HG03432 (cell line): ENCODE measurements at regions not wholly inside any gene's neighbourhood (a gene's known extent, or its start where the extent isn't known, plus 50 kb on each side); places are given as distances from the start of the nearest gene placed in this dataset.

Experiments used
- ATAC-seq: cut with Tn5 transposase; IDR thresholded peaks from one replicate; pipeline ENCODE4 v1.9.1; 2021; ENCODE audit warnings: mild to moderate bottlenecking, moderate library complexity; ENCODE audit not compliant: unreplicated experiment

GRCh38 chr15:47516558-47516957, 200.7 kb upstream of the SEMA6D start:
- no peak for ATAC-seq

- no peak for ATAC-seq
These were observed 200.3 kb upstream of the SEMA6D start for GRCh38 chr15:47516972-47517371.

- ATAC-seq = no peak
These were observed 199.6 kb upstream of the SEMA6D start for GRCh38 chr15:47517737-47518136.

- ATAC-seq = no peak
These were observed 193.4 kb upstream of the SEMA6D start for GRCh38 chr15:47523681-47524475.

- no peak for ATAC-seq
These were observed 188.1 kb upstream of the SEMA6D start for GRCh38 chr15:47529241-47529640.

- ATAC-seq = no peak
These were observed 182.6 kb upstream of the SEMA6D start for GRCh38 chr15:47534673-47535072.

- ATAC-seq = no peak
These were observed 175.7 kb upstream of the SEMA6D start for GRCh38 chr15:47541562-47541961.

GRCh38 chr15:47542312-47542989, 174.9 kb upstream of the SEMA6D start:
- no peak for ATAC-seq

GRCh38 chr15:47548231-47548630, 169.1 kb upstream of the SEMA6D start:
- no peak for ATAC-seq

- ATAC-seq = no peak
These were observed 168.3 kb upstream of the SEMA6D start for GRCh38 chr15:47548986-47549385.

- no peak for ATAC-seq
These were observed 166.2 kb upstream of the SEMA6D start for GRCh38 chr15:47551079-47551478.

GRCh38 chr15:47551546-47551945, 165.8 kb upstream of the SEMA6D start:
- no peak for ATAC-seq

- ATAC-seq = no peak
These were observed 164.2 kb upstream of the SEMA6D start for GRCh38 chr15:47552978-47553608.

- no peak for ATAC-seq
These were observed 163.4 kb upstream of the SEMA6D start for GRCh38 chr15:47553947-47554346.

- no peak for ATAC-seq
These were observed 156.2 kb upstream of the SEMA6D start for GRCh38 chr15:47561102-47561501.

GRCh38 chr15:47565949-47566348, 151.4 kb upstream of the SEMA6D start:
- no peak for ATAC-seq

GRCh38 chr15:47566610-47567009, 150.7 kb upstream of the SEMA6D start:
- no peak for ATAC-seq

- ATAC-seq = no peak
These were observed 149.3 kb upstream of the SEMA6D start for GRCh38 chr15:47568030-47568429.

GRCh38 chr15:47570044-47570443, 147.3 kb upstream of the SEMA6D start:
- ATAC-seq = no peak

GRCh38 chr15:47570451-47570850, 146.9 kb upstream of the SEMA6D start:
- ATAC-seq = no peak

GRCh38 chr15:47570881-47571640, 146.2 kb upstream of the SEMA6D start:
- no peak for ATAC-seq
